ENCODE measurements at regions not wholly inside any gene's neighbourhood (a gene's known extent, or its start where the extent isn't known, plus 50 kb on each side); places are given as distances from the start of the nearest gene placed in this dataset.

DNA sequence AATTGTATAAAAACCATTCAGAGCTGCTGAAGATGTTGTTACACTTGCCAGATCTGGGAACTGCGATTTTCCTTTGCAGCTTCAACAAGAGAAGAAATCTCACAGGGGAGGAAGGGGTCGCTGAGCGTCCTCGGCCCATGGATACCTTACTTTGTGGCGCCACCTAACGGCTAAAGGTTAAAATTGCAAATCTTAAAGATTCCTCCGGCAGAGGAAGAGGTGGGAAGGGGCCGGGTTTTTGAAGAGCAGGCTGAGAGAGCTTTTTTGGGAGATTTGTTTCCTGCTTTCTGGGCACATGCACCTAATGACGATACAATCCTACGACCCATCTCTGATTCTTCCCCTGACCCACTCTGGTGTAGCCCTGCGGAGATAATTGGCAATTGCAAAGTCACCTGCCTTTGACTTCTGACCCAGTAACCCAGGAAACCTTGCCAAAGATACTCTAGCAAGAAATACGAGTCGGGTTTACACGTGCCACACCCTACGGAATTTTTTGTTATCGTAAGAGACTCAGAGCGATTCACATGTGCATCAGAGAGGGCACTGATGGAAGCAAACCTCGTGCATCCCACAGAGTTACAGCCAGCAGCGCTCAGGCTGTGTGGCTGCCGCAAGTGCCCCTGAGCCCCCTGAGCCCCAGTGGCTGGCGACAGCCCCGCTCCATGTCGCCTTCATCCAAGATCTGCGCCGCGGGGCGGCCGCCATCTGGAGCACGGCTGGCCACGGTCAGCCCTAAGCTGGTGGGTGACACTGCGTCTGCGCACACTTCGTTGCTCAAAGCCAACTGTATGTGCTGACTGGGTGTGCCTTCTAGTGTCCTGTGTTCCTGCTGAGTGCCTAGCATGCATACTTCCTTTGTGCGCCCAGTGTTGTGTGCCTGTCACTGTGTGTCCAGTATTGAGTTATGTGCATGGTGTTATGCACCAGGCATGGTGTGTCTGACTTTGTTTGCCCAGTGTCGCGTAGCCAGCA is 55.2 kb upstream of the CHRNA7 start:
- TF ChIP-seq POLR2AphosphoS5 (IDR thresholded peaks at IDR 0.05; ENCODE audit: borderline replicate concordance, low read depth, low read length) (no peak), EZH2 (IDR thresholded peaks at IDR 0.05) (no peak)
